HL-60 (cell line): ENCODE measurements at regions not wholly inside any gene's neighbourhood (a gene's known extent, or its start where the extent isn't known, plus 50 kb on each side); places are given as distances from the start of the nearest gene placed in this dataset.

Experiments
- DNase-seq, 2 experiments: peaks; one replicate each; pipeline ENCODE4 v3.0.0-alpha.2; 2010 to 2020; ENCODE audit warnings: low read depth in 1 of 2, low spot score in 1 of 2
- H3K27ac ChIP-seq: fragments of 250-450 bp; sonication (Bioruptor Pico); replicated peaks from 2 replicates; pipeline ENCODE4 v1.5.1; 2020; ENCODE audit warnings: mild to moderate bottlenecking, moderate library complexity
- H3K27me3 ChIP-seq: fragments of 250-450 bp; sonication (Bioruptor Pico); 2 replicates; pipeline ENCODE4 v1.5.1; 2021; ENCODE audit warnings: mild to moderate bottlenecking, moderate library complexity; ENCODE audit not compliant: insufficient read depth, poor library complexity, severe bottlenecking
- H3K4me3 ChIP-seq: replicated peaks from 2 replicates; pipeline ENCODE4 v1.5.1; 2011; ENCODE audit warnings: mild to moderate bottlenecking, control low read depth, low read length; ENCODE audit not compliant: insufficient read depth
- CTCF ChIP-seq: IDR thresholded peaks from one replicate; pipeline ENCODE4 v1.5.1; 2011; ENCODE audit warnings: low read length, control low read depth, inconsistent platforms; ENCODE audit not compliant: insufficient read depth
- GABPA ChIP-seq: IDR thresholded peaks from 2 replicates; pipeline ENCODE4 v1.6.1; 2012; ENCODE audit warnings: low read depth
- POLR2AphosphoS5 ChIP-seq: IDR thresholded peaks from 2 replicates; pipeline ENCODE4 v1.6.1; 2012; ENCODE audit warnings: low read depth
- REST ChIP-seq: IDR thresholded peaks from 2 replicates; pipeline ENCODE4 v1.6.1; 2012; ENCODE audit warnings: low read depth; ENCODE audit not compliant: insufficient replicate concordance
- SPI1 ChIP-seq: IDR thresholded peaks from 2 replicates; pipeline ENCODE4 v1.6.1; 2012; ENCODE audit warnings: low read depth, mild to moderate bottlenecking, borderline replicate concordance

GRCh38 chr6:170031684-170032121 lies 259.2 kb downstream of the DLL1 start:
- Histone ChIP-seq H3K27ac (no peak overlapping the region), H3K4me3 (no peak overlapping the region), H3K27me3 (no peaks in the 10 kb centered on the region)
- TF ChIP-seq CTCF = no peak
- TF ChIP-seq GABPA = no peak
- no peak for TF ChIP-seq SPI1
- no peak for TF ChIP-seq REST
- TF ChIP-seq POLR2AphosphoS5 = no peak
- no peak for DNase-seq

GRCh38 chr6:170030821-170031471 lies 259.9 kb downstream of the DLL1 start:
- no peak overlapping the region for H3K27ac ChIP-seq
- TF ChIP-seq REST (no peak), GABPA (no peak), CTCF (no peak), POLR2AphosphoS5 (no peak), SPI1 (no peak)
- no peaks in the 10 kb centered on the region for H3K27me3 ChIP-seq
- DNase-seq = no peak
- H3K4me3 ChIP-seq = no peak overlapping the region

- H3K27me3 ChIP-seq = no peaks in the 10 kb centered on the region
- no peak overlapping the region for H3K4me3 ChIP-seq
- TF ChIP-seq CTCF = no peak
- no peak for TF ChIP-seq GABPA
- no peak for TF ChIP-seq REST
- TF ChIP-seq SPI1 = no peak
- no peak for TF ChIP-seq POLR2AphosphoS5
- no peak overlapping the region for H3K27ac ChIP-seq
- DNase-seq = no peak
Observed at GRCh38 chr6:170030284-170030815, 260.5 kb downstream of the DLL1 start.
